ENCODE measurements at regions not wholly inside any gene's neighbourhood (a gene's known extent, or its start where the extent isn't known, plus 50 kb on each side); places are given as distances from the start of the nearest gene placed in this dataset.

DNA sequence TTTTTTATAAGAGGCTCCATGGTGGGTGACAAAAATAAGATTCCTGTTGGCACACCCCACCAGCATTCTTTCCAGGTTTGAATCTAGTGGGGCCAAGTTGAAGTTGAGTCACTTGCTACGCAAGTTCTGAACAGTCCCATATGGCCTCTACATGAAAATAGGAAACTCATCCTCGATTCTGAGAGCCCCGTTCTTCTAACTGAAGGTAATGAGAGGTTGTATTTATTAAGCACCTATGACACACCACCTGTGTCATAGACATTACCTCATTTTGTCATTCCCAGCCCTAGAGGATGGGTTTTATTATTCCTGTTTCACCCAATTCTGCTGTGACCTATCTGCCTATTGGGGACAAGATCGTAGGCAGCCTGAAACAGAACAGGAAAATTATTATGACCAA lies 131.7 kb downstream of the ACTL7B start:
- Histone ChIP-seq H3K79me2 (ENCODE audit: insufficient read depth, low read length) (no peaks in the 10 kb centered on the region), H3K9ac (ENCODE audit: insufficient read depth, low read length, poor library complexity, severe bottlenecking) (no peak overlapping the region), H2AFZ (ENCODE audit: insufficient read depth, low read depth, low read length, poor library complexity, severe bottlenecking) (no peak overlapping the region), H3K4me1 (ENCODE audit: control insufficient read depth in 1 of 2, insufficient read depth in 2 of 2, low read length in 2 of 2) (peaks cover 6 to 9% of the 10 kb centered on the region in 2 donors), H3K4me2 (replicated peaks; ENCODE audit: extremely low read depth, low read length, poor library complexity, severe bottlenecking) (no peak overlapping the region), H3K27ac (ENCODE audit: low read depth in 1 of 2, low read length in 2 of 2) (no peak overlapping the region), H3K27me3 (ENCODE audit: control insufficient read depth in 2 of 2, insufficient read depth in 2 of 2, low read length in 2 of 2) (no peaks in the 10 kb centered on the region), H3K4me3 (replicated peaks in 1 of 3; ENCODE audit: low read depth in 2 of 3, low read length in 3 of 3) (no peak overlapping the region), H3K36me3 (replicated peaks in 1 of 2; ENCODE audit: control insufficient read depth in 1 of 2, insufficient read depth in 2 of 2, low read length in 2 of 2) (no peaks in the 10 kb centered on the region), H4K20me1 (ENCODE audit: insufficient read depth, low read length) (no peaks in the 10 kb centered on the region), H3K9me3 (replicated peaks in 1 of 2; ENCODE audit: control insufficient read depth in 1 of 2, insufficient read depth in 1 of 2, low read length in 2 of 2) (no peaks in the 10 kb centered on the region)
- no peak for DNase-seq
- peaks cover 0 to 6% (median 0%) of the 10 kb centered on the region in 7 donors for H3K9me3 Mint-ChIP-seq
- no CpG with 5 or more reads among the region's 4 CpGs for WGBS (ENCODE audit: insufficient coverage)
- H3K4me3 Mint-ChIP-seq = no peak overlapping the region
- H3K27me3 Mint-ChIP-seq (ENCODE audit: low read depth in 3 of 3) = peaks cover 0 to 2% (median 1%) of the 10 kb centered on the region in 3 donors
- intact Hi-C loops (cut with micrococcal nuclease) = no loop called here
- H3K4me1 Mint-ChIP-seq = peaks cover 21% of the 10 kb centered on the region
- no peak overlapping the region for H3K27ac Mint-ChIP-seq
- TF ChIP-seq, protein P1, sequence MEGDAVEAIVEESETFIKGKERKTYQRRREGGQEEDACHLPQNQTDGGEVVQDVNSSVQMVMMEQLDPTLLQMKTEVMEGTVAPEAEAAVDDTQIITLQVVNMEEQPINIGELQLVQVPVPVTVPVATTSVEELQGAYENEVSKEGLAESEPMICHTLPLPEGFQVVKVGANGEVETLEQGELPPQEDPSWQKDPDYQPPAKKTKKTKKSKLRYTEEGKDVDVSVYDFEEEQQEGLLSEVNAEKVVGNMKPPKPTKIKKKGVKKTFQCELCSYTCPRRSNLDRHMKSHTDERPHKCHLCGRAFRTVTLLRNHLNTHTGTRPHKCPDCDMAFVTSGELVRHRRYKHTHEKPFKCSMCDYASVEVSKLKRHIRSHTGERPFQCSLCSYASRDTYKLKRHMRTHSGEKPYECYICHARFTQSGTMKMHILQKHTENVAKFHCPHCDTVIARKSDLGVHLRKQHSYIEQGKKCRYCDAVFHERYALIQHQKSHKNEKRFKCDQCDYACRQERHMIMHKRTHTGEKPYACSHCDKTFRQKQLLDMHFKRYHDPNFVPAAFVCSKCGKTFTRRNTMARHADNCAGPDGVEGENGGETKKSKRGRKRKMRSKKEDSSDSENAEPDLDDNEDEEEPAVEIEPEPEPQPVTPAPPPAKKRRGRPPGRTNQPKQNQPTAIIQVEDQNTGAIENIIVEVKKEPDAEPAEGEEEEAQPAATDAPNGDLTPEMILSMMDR (IDR thresholded peaks at IDR 0.05) = no peak
- H3K36me3 Mint-ChIP-seq = no peaks in the 10 kb centered on the region

- Histone ChIP-seq H3K4me2 (replicated peaks; ENCODE audit: extremely low read depth, low read length, poor library complexity, severe bottlenecking) (no peak overlapping the region), H3K27me3 (ENCODE audit: control insufficient read depth in 2 of 2, insufficient read depth in 2 of 2, low read length in 2 of 2) (no peaks in the 10 kb centered on the region), H3K4me3 (replicated peaks in 1 of 3; ENCODE audit: low read depth in 2 of 3, low read length in 3 of 3) (no peak overlapping the region), H3K27ac (ENCODE audit: low read depth in 1 of 2, low read length in 2 of 2) (no peak overlapping the region), H3K4me1 (ENCODE audit: control insufficient read depth in 1 of 2, insufficient read depth in 2 of 2, low read length in 2 of 2) (peaks cover 2 to 3% of the 10 kb centered on the region in 2 donors), H3K9me3 (replicated peaks in 1 of 2; ENCODE audit: control insufficient read depth in 1 of 2, insufficient read depth in 1 of 2, low read length in 2 of 2) (no peaks in the 10 kb centered on the region), H3K9ac (ENCODE audit: insufficient read depth, low read length, poor library complexity, severe bottlenecking) (no peak overlapping the region), H2AFZ (ENCODE audit: insufficient read depth, low read depth, low read length, poor library complexity, severe bottlenecking) (no peak overlapping the region), H3K36me3 (replicated peaks in 1 of 2; ENCODE audit: control insufficient read depth in 1 of 2, insufficient read depth in 2 of 2, low read length in 2 of 2) (no peaks in the 10 kb centered on the region), H3K79me2 (ENCODE audit: insufficient read depth, low read length) (no peaks in the 10 kb centered on the region), H4K20me1 (ENCODE audit: insufficient read depth, low read length) (no peaks in the 10 kb centered on the region)
- DNase-seq = no peak
- intact Hi-C loops (cut with micrococcal nuclease) = no loop called here
- peaks cover 0 to 2% (median 1%) of the 10 kb centered on the region in 3 donors for H3K27me3 Mint-ChIP-seq (ENCODE audit: low read depth in 3 of 3)
- H3K9me3 Mint-ChIP-seq = peaks cover 0 to 7% (median 4%) of the 10 kb centered on the region in 7 donors
- TF ChIP-seq, protein P1 (IDR thresholded peaks at IDR 0.05) = no peak
- 97% methylated on average over 7 of the region's 7 CpGs for WGBS (ENCODE audit: insufficient coverage)
- peaks cover 15% of the 10 kb centered on the region for H3K4me1 Mint-ChIP-seq
- H3K4me3 Mint-ChIP-seq = no peak overlapping the region
- no peak overlapping the region for H3K27ac Mint-ChIP-seq
- no peaks in the 10 kb centered on the region for H3K36me3 Mint-ChIP-seq
These were observed 133.4 kb downstream of the ACTL7B start for GRCh38 chr9:108722396-108722795.

Data from CD14-positive monocyte (primary cell).